Spleen (tissue), 11 donors: ENCODE measurements at regions not wholly inside any gene's neighbourhood (a gene's known extent, or its start where the extent isn't known, plus 50 kb on each side); places are given as distances from the start of the nearest gene placed in this dataset.

ENCODE experiments used
- DNase-seq: peaks from one replicate; pipeline ENCODE4 v3.0.0-alpha.2; 2020
- H3K27ac ChIP-seq, 8 donors: fragments of 200-600 bp; sonication (generic) in 7 of 8; 1 replicate in 4 of 8; 2 replicates in 4 of 8; pipeline versions ENCODE4 v1.5.0 to v1.8.0; 2016 to 2021; ENCODE audit warnings: inconsistent platforms in 4 of 8, mild to moderate bottlenecking in 4 of 8, moderate library complexity in 1 of 8
- H3K27me3 ChIP-seq, 7 donors: fragments of 200-600 bp; sonication (generic) in 6 of 7; replicated peaks in 1 of 7; 1 replicate in 4 of 7; 2 replicates in 3 of 7; pipeline versions ENCODE4 v1.5.0 to v1.8.0; 2016 to 2021; ENCODE audit warnings: inconsistent platforms in 3 of 7, mild to moderate bottlenecking in 1 of 7
- H3K36me3 ChIP-seq, 6 donors: fragments of 200-600 bp; sonication (generic) in 5 of 6; 1 replicate in 4 of 6; 2 replicates in 2 of 6; pipeline versions ENCODE4 v1.5.0 to v1.8.0; 2016 to 2021; ENCODE audit warnings: inconsistent platforms in 2 of 6
- H3K4me1 ChIP-seq, 6 donors: fragments of 200-600 bp; sonication (generic) in 5 of 6; 1 replicate in 3 of 6; 2 replicates in 3 of 6; pipeline versions ENCODE4 v1.5.0 to v1.8.0; 2016 to 2021; ENCODE audit warnings: inconsistent platforms in 3 of 6
- H3K4me3 ChIP-seq, 8 donors: fragments of 200-600 bp; sonication (generic) in 7 of 8; 1 replicate in 4 of 8; 2 replicates in 4 of 8; pipeline versions ENCODE4 v1.5.0 to v1.8.0; 2016 to 2021; ENCODE audit warnings: inconsistent platforms in 4 of 8, mild to moderate bottlenecking in 4 of 8, moderate library complexity in 2 of 8
- H3K9me3 ChIP-seq, 8 donors: fragments of 200-600 bp; sonication (generic) in 7 of 8; 1 replicate in 4 of 8; 2 replicates in 4 of 8; pipeline versions ENCODE4 v1.5.0 to v1.8.0; 2016 to 2021; ENCODE audit warnings: inconsistent platforms in 4 of 8
- POLR2A ChIP-seq, 3 donors: fragments of 450-650 bp; IDR thresholded peaks; one replicate each; pipeline ENCODE4 v1.5.1; 2017; ENCODE audit warnings: antibody characterized with exemption in 3 of 3, mild to moderate bottlenecking in 1 of 3
- POLR2AphosphoS5 ChIP-seq, 3 donors: sonication (generic); formaldehyde crosslinking; IDR thresholded peaks; one replicate each; pipeline ENCODE4 v1.5.1; 2017; ENCODE audit warnings: antibody characterized with exemption in 3 of 3
- WGBS, 5 donors: extraction: QIAGEN DNeasy Blood & Tissue Kit in 3 of 5; methylation state at CpG; one replicate each; pipeline versions ENCODE4 v1.1.5 to v1.1.7; 2013 to 2018; 5-methylcytosine and 5-hydroxymethylcytosine counted together
- intact Hi-C: fragments of 100-400 bp; cut with DNase I; formaldehyde crosslinking; loops from one replicate; pipeline ENCODE4 v1.15.0; 2023; ENCODE audit warnings: low total_unique reads
- TF ChIP-seq, protein P1 (sequence below), 11 experiments: fragments of 200-600 bp in 7 of 11; fragments of 450-650 bp in 4 of 11; sonication (generic) in 4 of 11; IDR thresholded peaks in 8 of 11; conservative IDR thresholded peaks in 3 of 11; 1 replicate in 7 of 11; 2 replicates in 4 of 11; pipeline versions ENCODE4 v1.4.0 to v1.8.0; 2016 to 2021; ENCODE audit warnings: antibody characterized with exemption in 11 of 11, inconsistent platforms in 4 of 11, mild to moderate bottlenecking in 1 of 11
- donor health status: healthy with polysubstance abuse.
- donor health status: DM: no; HTN: no; CAD: no; lungs with moderate emphysema.
- donor health status: DM: no; HTN: no; CAD: no.
- donor health status: Bipolar disorder and iron deficiency.
- donor health status: healthy.
- donor health status: DM: no; HTN: no; CAD: no.
- donor health status: DM: yes; HTN: yes; CAD: no.

- H3K27me3 ChIP-seq = no peaks in the 10 kb centered on the region
- WGBS, 5 donors = 73 to 78% (median 78%) methylated on average over 3 of the region's 3 CpGs
- TF ChIP-seq POLR2AphosphoS5 (IDR thresholded peaks at IDR 0.05) = no peak
- no peak for DNase-seq
- H3K4me3 ChIP-seq = no peak overlapping the region
- intact Hi-C loops = no loop called here
- no peaks in the 10 kb centered on the region for H3K4me1 ChIP-seq
- no peaks in the 10 kb centered on the region for H3K36me3 ChIP-seq
- peaks cover 0 to 22% (median 7%) of the 10 kb centered on the region in 8 donors for H3K9me3 ChIP-seq
- no peak overlapping the region for H3K27ac ChIP-seq
These were observed 619.2 kb upstream of the EYS start for GRCh38 chr6:66326228-66326627.

- Histone ChIP-seq H3K36me3 (no peaks in the 10 kb centered on the region), H3K27me3 (no peaks in the 10 kb centered on the region), H3K9me3 (peaks cover 0 to 9% (median 0%) of the 10 kb centered on the region in 8 donors), H3K27ac (no peak overlapping the region), H3K4me3 (no peak overlapping the region), H3K4me1 (no peaks in the 10 kb centered on the region)
- intact Hi-C loops = no loop called here
- DNase-seq = no peak
- TF ChIP-seq, protein P1, sequence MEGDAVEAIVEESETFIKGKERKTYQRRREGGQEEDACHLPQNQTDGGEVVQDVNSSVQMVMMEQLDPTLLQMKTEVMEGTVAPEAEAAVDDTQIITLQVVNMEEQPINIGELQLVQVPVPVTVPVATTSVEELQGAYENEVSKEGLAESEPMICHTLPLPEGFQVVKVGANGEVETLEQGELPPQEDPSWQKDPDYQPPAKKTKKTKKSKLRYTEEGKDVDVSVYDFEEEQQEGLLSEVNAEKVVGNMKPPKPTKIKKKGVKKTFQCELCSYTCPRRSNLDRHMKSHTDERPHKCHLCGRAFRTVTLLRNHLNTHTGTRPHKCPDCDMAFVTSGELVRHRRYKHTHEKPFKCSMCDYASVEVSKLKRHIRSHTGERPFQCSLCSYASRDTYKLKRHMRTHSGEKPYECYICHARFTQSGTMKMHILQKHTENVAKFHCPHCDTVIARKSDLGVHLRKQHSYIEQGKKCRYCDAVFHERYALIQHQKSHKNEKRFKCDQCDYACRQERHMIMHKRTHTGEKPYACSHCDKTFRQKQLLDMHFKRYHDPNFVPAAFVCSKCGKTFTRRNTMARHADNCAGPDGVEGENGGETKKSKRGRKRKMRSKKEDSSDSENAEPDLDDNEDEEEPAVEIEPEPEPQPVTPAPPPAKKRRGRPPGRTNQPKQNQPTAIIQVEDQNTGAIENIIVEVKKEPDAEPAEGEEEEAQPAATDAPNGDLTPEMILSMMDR (IDR thresholded peaks at IDR 0.05 in 8 of 11, conservative IDR thresholded peaks at IDR 0.05 in 3 of 11) = no peak
- no peak for TF ChIP-seq POLR2A (IDR thresholded peaks at IDR 0.05)
- TF ChIP-seq POLR2AphosphoS5 (IDR thresholded peaks at IDR 0.05) = no peak
- 81 to 88% (median 84%) methylated on average over 6 of the region's 6 CpGs for WGBS, 5 donors
These were observed 614.0 kb upstream of the EYS start for GRCh38 chr6:66321017-66321416.

- no peak for TF ChIP-seq POLR2AphosphoS5 (IDR thresholded peaks at IDR 0.05)
- no peak overlapping the region for H3K4me3 ChIP-seq
- intact Hi-C loops = no loop called here
- WGBS, 5 donors = 86 to 99% (median 88%) methylated on average over 2 of the region's 2 CpGs
- H3K9me3 ChIP-seq = peaks cover 0 to 44% (median 36%) of the 10 kb centered on the region in 8 donors
- H3K27me3 ChIP-seq = no peaks in the 10 kb centered on the region
- H3K27ac ChIP-seq = no peak overlapping the region
- no peaks in the 10 kb centered on the region for H3K4me1 ChIP-seq
- H3K36me3 ChIP-seq = no peaks in the 10 kb centered on the region
- DNase-seq = no peak
These were observed 600.5 kb upstream of the EYS start for GRCh38 chr6:66307490-66307889.

DNA sequence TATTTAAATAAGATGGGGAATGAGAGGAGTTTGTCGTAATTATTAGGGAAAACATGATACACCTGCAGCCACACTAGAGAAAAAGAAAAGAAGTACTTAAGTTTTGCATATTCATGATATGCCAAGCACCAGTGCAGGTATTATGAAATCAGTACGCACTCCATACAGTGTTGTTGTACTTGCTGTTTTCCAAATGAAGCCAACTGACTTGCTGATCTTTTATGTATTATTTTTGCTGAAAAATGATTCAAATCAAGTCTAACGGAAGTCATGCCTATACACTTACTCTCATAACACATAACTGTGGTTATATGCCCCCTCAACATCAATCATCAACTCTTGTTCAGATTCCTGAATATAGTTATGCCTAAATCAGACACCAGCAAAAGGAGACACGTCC is 584.9 kb upstream of the EYS start:
- Histone ChIP-seq H3K27ac (no peak overlapping the region), H3K4me3 (no peak overlapping the region), H3K9me3 (peaks cover 0 to 7% (median 0%) of the 10 kb centered on the region in 8 donors), H3K4me1 (no peaks in the 10 kb centered on the region), H3K27me3 (no peaks in the 10 kb centered on the region), H3K36me3 (no peaks in the 10 kb centered on the region)
- TF ChIP-seq POLR2A (IDR thresholded peaks at IDR 0.05) (no peak), POLR2AphosphoS5 (IDR thresholded peaks at IDR 0.05) (no peak)
- TF ChIP-seq, protein P1 (IDR thresholded peaks at IDR 0.05 in 8 of 11, conservative IDR thresholded peaks at IDR 0.05 in 3 of 11) = no peak
- intact Hi-C loops = no loop called here
- DNase-seq = no peak
- 73 to 77% (median 74%) methylated on average over 4 of the region's 4 CpGs for WGBS, 5 donors

DNA sequence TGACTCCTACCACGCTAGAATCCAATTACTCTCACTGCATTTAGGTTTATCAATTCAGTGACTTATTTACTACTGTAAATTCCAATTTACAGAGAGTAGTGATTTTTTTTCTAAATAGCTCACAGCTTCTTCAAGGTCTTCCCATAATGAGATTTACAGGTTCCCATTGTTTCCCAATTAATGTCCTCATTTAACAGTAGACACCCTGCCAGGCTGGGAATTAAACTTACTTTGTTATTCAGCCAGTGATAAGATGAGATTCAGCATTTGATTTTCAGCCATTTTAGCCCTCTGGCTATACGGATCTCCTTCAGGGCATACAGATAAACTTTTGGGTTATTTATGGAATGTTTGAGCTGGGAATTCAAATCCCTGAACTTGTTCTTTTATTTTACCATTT is 582.9 kb upstream of the EYS start:
- TF ChIP-seq POLR2A (IDR thresholded peaks at IDR 0.05) (no peak), POLR2AphosphoS5 (IDR thresholded peaks at IDR 0.05) (no peak)
- Histone ChIP-seq H3K4me1 (no peaks in the 10 kb centered on the region), H3K4me3 (no peak overlapping the region), H3K9me3 (peaks cover 0 to 13% (median 0%) of the 10 kb centered on the region in 8 donors), H3K27ac (no peak overlapping the region), H3K27me3 (no peaks in the 10 kb centered on the region), H3K36me3 (no peaks in the 10 kb centered on the region)
- WGBS, 5 donors = 73 to 97% (median 82%) methylated on average over 2 of the region's 2 CpGs
- intact Hi-C loops = no loop called here
- DNase-seq = no peak

- intact Hi-C loops = no loop called here
- H3K4me3 ChIP-seq = no peak overlapping the region
- TF ChIP-seq, protein P1 (IDR thresholded peaks at IDR 0.05 in 8 of 11, conservative IDR thresholded peaks at IDR 0.05 in 3 of 11) = no peak
- TF ChIP-seq POLR2A (IDR thresholded peaks at IDR 0.05) (no peak), POLR2AphosphoS5 (IDR thresholded peaks at IDR 0.05) (no peak)
- H3K27ac ChIP-seq = no peak overlapping the region
- H3K36me3 ChIP-seq = no peaks in the 10 kb centered on the region
- no peaks in the 10 kb centered on the region for H3K4me1 ChIP-seq
- no peaks in the 10 kb centered on the region for H3K27me3 ChIP-seq
- DNase-seq = no peak
- peaks cover 0 to 11% (median 0%) of the 10 kb centered on the region in 8 donors for H3K9me3 ChIP-seq
These were observed 571.1 kb upstream of the EYS start for GRCh38 chr6:66278115-66278514.
